Trophoblast cell (in vitro differentiated cells and primary cell): ENCODE measurements at regions not wholly inside any gene's neighbourhood (a gene's known extent, or its start where the extent isn't known, plus 50 kb on each side); places are given as distances from the start of the nearest gene placed in this dataset.

Experiments
- DNase-seq, 2 donors: peaks; one replicate each; pipeline ENCODE4 v3.0.0-alpha.2; 2016
- H2AFZ ChIP-seq: 2 replicates; pipeline ENCODE4 v1.6.1; 2013; ENCODE audit warnings: low read length, moderate library complexity, mild to moderate bottlenecking; ENCODE audit not compliant: insufficient read depth, poor library complexity
- H2AK5ac ChIP-seq: 2 replicates; pipeline ENCODE4 v1.6.1; 2013; ENCODE audit warnings: mild to moderate bottlenecking, low read length
- H2BK120ac ChIP-seq: 2 replicates; pipeline ENCODE4 v1.6.1; 2013; ENCODE audit warnings: low read length, mild to moderate bottlenecking, moderate library complexity; ENCODE audit not compliant: insufficient read depth, poor library complexity
- H2BK12ac ChIP-seq: 2 replicates; pipeline ENCODE4 v1.6.1; 2013; ENCODE audit warnings: mild to moderate bottlenecking, low read length, moderate library complexity
- H2BK5ac ChIP-seq: 2 replicates; pipeline ENCODE4 v1.6.1; 2013; ENCODE audit warnings: low read length, low read depth, moderate library complexity, mild to moderate bottlenecking; ENCODE audit not compliant: poor library complexity
- H3K14ac ChIP-seq: 2 replicates; pipeline ENCODE4 v1.6.1; 2013; ENCODE audit warnings: mild to moderate bottlenecking, low read length
- H3K18ac ChIP-seq: 2 replicates; pipeline ENCODE4 v1.6.1; 2013; ENCODE audit warnings: mild to moderate bottlenecking, low read length
- H3K23ac ChIP-seq: 2 replicates; pipeline ENCODE4 v1.6.1; 2013; ENCODE audit warnings: low read length
- H3K27ac ChIP-seq: 2 replicates; pipeline ENCODE4 v1.5.1; 2013; ENCODE audit warnings: low read depth, mild to moderate bottlenecking, inconsistent platforms, low read length, moderate library complexity
- H3K27me3 ChIP-seq: 2 replicates; pipeline ENCODE4 v1.6.1; 2013; ENCODE audit warnings: inconsistent platforms, mild to moderate bottlenecking, low read length, moderate library complexity; ENCODE audit not compliant: insufficient read depth
- H3K36me3 ChIP-seq, 2 experiments: 1 replicate in 1 of 2; 2 replicates in 1 of 2; pipeline ENCODE4 v1.6.1; 2013; ENCODE audit warnings: low read length in 2 of 2, mild to moderate bottlenecking in 2 of 2, moderate library complexity in 1 of 2; ENCODE audit not compliant: insufficient read depth in 2 of 2, control insufficient read depth in 1 of 2
- H3K4ac ChIP-seq: 2 replicates; pipeline ENCODE4 v1.6.1; 2013; ENCODE audit warnings: low read depth, mild to moderate bottlenecking, low read length, moderate library complexity
- H3K4me1 ChIP-seq, 2 experiments: 1 replicate in 1 of 2; 2 replicates in 1 of 2; pipeline ENCODE4 v1.6.1; 2013; ENCODE audit warnings: low read length in 2 of 2, mild to moderate bottlenecking in 2 of 2, moderate library complexity in 1 of 2; ENCODE audit not compliant: insufficient read depth in 2 of 2, control insufficient read depth in 1 of 2
- H3K4me2 ChIP-seq: 2 replicates; pipeline ENCODE4 v1.6.1; 2013; ENCODE audit warnings: inconsistent platforms, mild to moderate bottlenecking, low read length, moderate library complexity
- H3K4me3 ChIP-seq: 2 replicates; pipeline ENCODE4 v1.5.1; 2013; ENCODE audit warnings: mild to moderate bottlenecking, low read depth, low read length, inconsistent platforms
- H3K79me1 ChIP-seq: one replicate; pipeline ENCODE4 v1.6.1; 2013; ENCODE audit warnings: low read length
- H3K79me2 ChIP-seq: 2 replicates; pipeline ENCODE4 v1.6.1; 2013; ENCODE audit warnings: low read length, mild to moderate bottlenecking; ENCODE audit not compliant: control insufficient read depth, insufficient read depth, poor library complexity
- H3K9ac ChIP-seq: 2 replicates; pipeline ENCODE4 v1.6.1; 2013; ENCODE audit warnings: mild to moderate bottlenecking, low read length
- H3K9me3 ChIP-seq: 2 replicates; pipeline ENCODE4 v1.6.1; 2013; ENCODE audit warnings: low read depth, mild to moderate bottlenecking, control low read depth, inconsistent platforms, low read length; ENCODE audit not compliant: insufficient read depth
- H4K12ac ChIP-seq: 2 replicates; pipeline ENCODE4 v1.6.1; 2013; ENCODE audit warnings: low read depth, mild to moderate bottlenecking, low read length, moderate library complexity
- H4K8ac ChIP-seq: 2 replicates; pipeline ENCODE4 v1.6.1; 2013; ENCODE audit warnings: low read depth, mild to moderate bottlenecking, low read length, moderate library complexity
- H4K91ac ChIP-seq: one replicate; pipeline ENCODE4 v1.6.1; 2013; ENCODE audit warnings: low read depth, mild to moderate bottlenecking, low read length, moderate library complexity
- WGBS: extraction: QIAGEN DNeasy Blood & Tissue Kit; methylation state at CpG from one replicate; pipeline ENCODE4 v1.1.7; 2013; ENCODE audit warnings: missing lambda C conversion rate; ENCODE audit not compliant: insufficient read length, insufficient coverage; ENCODE audit errors: extremely low coverage; 5-methylcytosine and 5-hydroxymethylcytosine counted together

DNA sequence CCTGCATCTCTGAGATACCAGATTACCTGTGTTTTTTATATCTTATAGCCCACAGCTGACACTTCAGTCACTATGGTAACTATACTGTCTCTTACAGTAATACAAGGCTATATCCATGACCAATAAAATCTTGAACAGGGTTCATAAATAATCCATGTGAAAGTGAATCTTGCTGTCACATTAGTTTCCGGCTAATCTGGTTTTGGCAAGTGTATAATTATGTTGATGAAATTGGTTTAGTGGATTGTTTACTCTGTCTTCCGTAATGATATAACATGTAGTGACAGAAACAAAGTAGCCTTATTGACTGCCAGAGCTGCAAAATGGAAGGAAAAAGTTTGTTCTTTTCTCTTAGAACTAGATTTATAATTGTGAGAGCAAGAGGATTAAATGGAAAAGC is 686.6 kb upstream of the PABPC4L start:
- Histone ChIP-seq H2AFZ (no peak overlapping the region), H2BK12ac (no peak overlapping the region), H3K79me1 (no peaks in the 10 kb centered on the region), H2BK120ac (no peak overlapping the region), H3K14ac (no peak overlapping the region), H3K9me3 (no peaks in the 10 kb centered on the region), H3K4ac (no peak overlapping the region), H3K79me2 (no peaks in the 10 kb centered on the region), H3K4me2 (no peak overlapping the region), H3K27me3 (no peaks in the 10 kb centered on the region), H3K4me3 (no peak overlapping the region), H4K91ac (no peak overlapping the region), H3K27ac (no peak overlapping the region), H4K8ac (no peak overlapping the region), H3K23ac (no peak overlapping the region), H2BK5ac (no peak overlapping the region), H3K18ac (no peak overlapping the region), H3K4me1 (no peaks in the 10 kb centered on the region), H3K9ac (no peak overlapping the region), H2AK5ac (no peak overlapping the region), H4K12ac (no peak overlapping the region), H3K36me3 (no peaks in the 10 kb centered on the region)
- no CpG with 5 or more reads among the region's 2 CpGs for WGBS
- DNase-seq: no peak

GRCh38 chr4:134885436-134885835 is 683.8 kb upstream of the PABPC4L start:
- no peak overlapping the region for H4K8ac ChIP-seq
- no peaks in the 10 kb centered on the region for H3K9me3 ChIP-seq
- H2AK5ac ChIP-seq: no peak overlapping the region
- H3K4ac ChIP-seq: no peak overlapping the region
- DNase-seq: no peak
- no peaks in the 10 kb centered on the region for H3K4me1 ChIP-seq
- H3K4me3 ChIP-seq: no peak overlapping the region
- H3K4me2 ChIP-seq: no peak overlapping the region
- H3K27me3 ChIP-seq: no peaks in the 10 kb centered on the region
- no peaks in the 10 kb centered on the region for H3K36me3 ChIP-seq
- H2AFZ ChIP-seq: no peak overlapping the region
- H3K9ac ChIP-seq: no peak overlapping the region
- H3K14ac ChIP-seq: no peak overlapping the region
- H4K12ac ChIP-seq: no peak overlapping the region
- no peaks in the 10 kb centered on the region for H3K79me1 ChIP-seq
- no peak overlapping the region for H4K91ac ChIP-seq
- H3K27ac ChIP-seq: no peak overlapping the region
- no CpG with 5 or more reads among the region's 2 CpGs for WGBS
- no peaks in the 10 kb centered on the region for H3K79me2 ChIP-seq
- H2BK120ac ChIP-seq: no peak overlapping the region
- no peak overlapping the region for H2BK5ac ChIP-seq
- H2BK12ac ChIP-seq: no peak overlapping the region
- H3K18ac ChIP-seq: no peak overlapping the region
- no peak overlapping the region for H3K23ac ChIP-seq

DNA sequence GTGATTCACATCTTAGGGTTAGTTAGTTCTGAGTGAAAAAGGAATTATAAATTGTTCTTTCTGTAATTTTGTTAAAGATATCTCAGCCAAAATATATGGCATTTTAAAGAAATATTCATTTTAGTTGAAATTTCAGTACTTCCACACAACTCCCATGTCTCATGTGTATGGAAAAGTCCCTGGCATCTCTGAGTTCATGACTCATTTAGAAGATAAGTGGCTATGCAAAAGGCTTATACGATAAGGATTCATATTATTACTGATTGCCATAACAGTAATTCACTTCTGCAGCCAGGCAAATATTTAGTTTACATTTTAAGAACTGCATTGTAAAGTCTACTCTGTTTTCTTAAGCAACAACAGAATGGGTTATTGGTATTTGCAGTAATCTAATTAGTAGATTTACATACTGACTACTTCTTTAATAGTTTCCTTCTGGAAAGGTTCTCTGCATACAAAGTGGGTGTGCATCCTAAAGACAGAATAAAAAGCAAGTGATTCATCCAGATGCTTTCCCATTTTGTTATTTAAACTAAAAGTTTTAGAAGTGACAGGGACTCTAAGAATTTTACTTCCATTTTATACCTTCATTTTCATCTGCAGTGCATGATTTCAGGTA is 682.4 kb upstream of the PABPC4L start:
- no peak overlapping the region for H3K14ac ChIP-seq
- H3K27me3 ChIP-seq: no peaks in the 10 kb centered on the region
- no peak overlapping the region for H4K8ac ChIP-seq
- no peak overlapping the region for H2AK5ac ChIP-seq
- H2AFZ ChIP-seq: no peak overlapping the region
- H4K12ac ChIP-seq: no peak overlapping the region
- WGBS: no CpG with 5 or more reads among the region's 1 CpG
- H3K18ac ChIP-seq: no peak overlapping the region
- H3K79me1 ChIP-seq: no peaks in the 10 kb centered on the region
- H2BK5ac ChIP-seq: no peak overlapping the region
- H3K9me3 ChIP-seq: no peaks in the 10 kb centered on the region
- no peak overlapping the region for H2BK12ac ChIP-seq
- no peak overlapping the region for H3K23ac ChIP-seq
- no peaks in the 10 kb centered on the region for H3K4me1 ChIP-seq
- no peak for DNase-seq
- H3K27ac ChIP-seq: no peak overlapping the region
- H2BK120ac ChIP-seq: no peak overlapping the region
- H3K79me2 ChIP-seq: no peaks in the 10 kb centered on the region
- H3K4me2 ChIP-seq: no peak overlapping the region
- no peak overlapping the region for H3K4me3 ChIP-seq
- no peaks in the 10 kb centered on the region for H3K36me3 ChIP-seq
- no peak overlapping the region for H4K91ac ChIP-seq
- H3K9ac ChIP-seq: no peak overlapping the region
- H3K4ac ChIP-seq: no peak overlapping the region

DNA sequence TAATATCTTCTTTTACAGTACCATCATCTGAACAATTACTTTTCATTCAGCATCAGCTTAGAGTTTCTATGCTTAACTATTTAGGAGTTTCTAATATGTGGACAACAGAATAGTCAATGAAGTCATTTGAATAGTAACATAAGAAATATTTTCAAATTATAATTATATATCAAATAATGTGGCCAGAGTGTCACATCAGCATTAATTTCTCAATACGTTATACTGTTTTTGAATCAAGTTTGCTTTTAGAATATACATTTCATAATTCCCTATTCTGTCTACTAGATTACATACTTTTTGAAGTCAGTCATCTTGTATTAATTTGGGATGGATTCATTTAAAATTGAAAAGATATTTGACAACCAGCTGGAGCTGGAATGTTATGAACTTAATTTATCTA is 677.4 kb upstream of the PABPC4L start:
- no peak overlapping the region for H2BK12ac ChIP-seq
- no peak overlapping the region for H3K4ac ChIP-seq
- no peak overlapping the region for H3K9ac ChIP-seq
- H3K23ac ChIP-seq: no peak overlapping the region
- no peak overlapping the region for H4K91ac ChIP-seq
- no peak overlapping the region for H2BK120ac ChIP-seq
- H4K12ac ChIP-seq: no peak overlapping the region
- H3K79me1 ChIP-seq: no peaks in the 10 kb centered on the region
- no peak overlapping the region for H3K14ac ChIP-seq
- H3K79me2 ChIP-seq: no peaks in the 10 kb centered on the region
- no CpG with 5 or more reads among the region's 1 CpG for WGBS
- H3K4me2 ChIP-seq: no peak overlapping the region
- H4K8ac ChIP-seq: no peak overlapping the region
- no peaks in the 10 kb centered on the region for H3K27me3 ChIP-seq
- H3K18ac ChIP-seq: no peak overlapping the region
- H3K9me3 ChIP-seq: no peaks in the 10 kb centered on the region
- H2AFZ ChIP-seq: no peak overlapping the region
- H2AK5ac ChIP-seq: no peak overlapping the region
- no peaks in the 10 kb centered on the region for H3K4me1 ChIP-seq
- no peak for DNase-seq
- H2BK5ac ChIP-seq: no peak overlapping the region
- no peak overlapping the region for H3K4me3 ChIP-seq
- H3K36me3 ChIP-seq: no peaks in the 10 kb centered on the region
- no peak overlapping the region for H3K27ac ChIP-seq
